ENCODE measurements at regions not wholly inside any gene's neighbourhood (a gene's known extent, or its start where the extent isn't known, plus 50 kb on each side); places are given as distances from the start of the nearest gene placed in this dataset.

DNA sequence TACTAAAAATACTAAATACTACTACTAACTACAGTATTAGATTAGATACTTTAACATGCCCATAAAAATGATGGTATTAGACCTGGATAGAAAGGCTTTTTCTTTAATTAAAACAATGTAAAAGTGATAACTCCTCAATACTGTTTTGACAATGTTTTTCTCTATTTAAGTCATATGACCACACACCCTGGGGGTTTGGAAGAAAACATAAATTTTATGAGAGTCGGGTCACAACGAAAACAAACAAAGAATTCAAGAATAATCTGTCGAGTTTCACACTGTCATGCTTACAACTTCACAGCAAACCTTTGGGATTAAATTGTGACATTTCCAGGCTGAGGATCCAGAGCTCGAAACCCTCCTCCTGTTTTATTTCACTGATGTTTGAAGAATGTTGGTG, 107.4 kb upstream of the SOX4 start:
- H3K4me3 Mint-ChIP-seq, result no peak overlapping the region
- no peak for DNase-seq (ENCODE audit: low spot score in 2 of 2)
- H3K36me3 Mint-ChIP-seq, result no peaks in the 10 kb centered on the region
- ATAC-seq, result no peak
- H3K9me3 Mint-ChIP-seq, result no peaks in the 10 kb centered on the region
- H3K27ac Mint-ChIP-seq, result no peak overlapping the region
- no peaks in the 10 kb centered on the region for H3K4me1 Mint-ChIP-seq

DNA sequence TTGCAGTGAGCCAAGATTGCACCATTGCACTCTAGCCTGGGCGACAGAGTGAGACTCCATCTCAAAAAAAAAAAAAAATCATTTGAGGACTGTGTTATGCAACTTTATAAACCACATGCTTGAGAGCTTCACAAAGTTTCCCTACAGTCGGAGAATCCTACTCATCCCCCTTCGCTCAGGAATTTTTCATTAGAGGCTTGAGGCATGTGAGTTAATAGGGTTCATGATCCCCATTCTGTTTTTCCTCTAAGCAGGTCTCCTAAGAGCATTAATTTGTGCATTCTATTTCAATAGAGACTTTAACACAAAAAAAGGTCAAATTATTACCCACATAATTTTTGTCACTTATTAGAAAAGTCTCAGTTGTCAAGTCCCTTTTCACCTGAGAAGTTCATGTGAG, 103.7 kb upstream of the SOX4 start:
- Mint-ChIP-seq H3K9me3 (no peaks in the 10 kb centered on the region), H3K4me1 (no peaks in the 10 kb centered on the region), H3K4me3 (no peak overlapping the region), H3K36me3 (no peaks in the 10 kb centered on the region), H3K27ac (no peak overlapping the region)
- ATAC-seq (no peak), DNase-seq (ENCODE audit: low spot score in 2 of 2) (no peak)

DNA sequence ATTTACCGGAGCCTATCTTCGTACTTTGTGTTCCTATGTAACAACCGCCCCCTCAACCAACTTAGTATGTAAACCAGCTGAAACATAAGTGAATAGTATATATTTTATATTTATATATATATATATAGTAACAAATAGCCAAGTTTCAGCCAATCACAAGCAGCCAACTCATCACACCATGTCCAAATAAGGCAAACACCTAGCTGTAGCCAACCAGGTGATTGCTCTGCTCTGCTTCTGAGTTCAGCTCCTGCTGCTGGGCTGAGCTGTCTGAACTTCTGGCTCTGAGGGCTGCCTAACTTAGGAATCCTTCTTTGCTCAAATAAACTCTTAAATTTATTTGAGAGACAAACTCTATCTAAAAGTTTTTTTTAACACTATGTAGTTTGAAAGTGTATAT, 101.6 kb upstream of the SOX4 start:
- Mint-ChIP-seq H3K27ac (no peak overlapping the region), H3K9me3 (no peaks in the 10 kb centered on the region), H3K4me1 (no peaks in the 10 kb centered on the region), H3K36me3 (no peaks in the 10 kb centered on the region), H3K4me3 (no peak overlapping the region)
- DNase-seq (ENCODE audit: low spot score in 2 of 2) (no peak), ATAC-seq (no peak)

DNA sequence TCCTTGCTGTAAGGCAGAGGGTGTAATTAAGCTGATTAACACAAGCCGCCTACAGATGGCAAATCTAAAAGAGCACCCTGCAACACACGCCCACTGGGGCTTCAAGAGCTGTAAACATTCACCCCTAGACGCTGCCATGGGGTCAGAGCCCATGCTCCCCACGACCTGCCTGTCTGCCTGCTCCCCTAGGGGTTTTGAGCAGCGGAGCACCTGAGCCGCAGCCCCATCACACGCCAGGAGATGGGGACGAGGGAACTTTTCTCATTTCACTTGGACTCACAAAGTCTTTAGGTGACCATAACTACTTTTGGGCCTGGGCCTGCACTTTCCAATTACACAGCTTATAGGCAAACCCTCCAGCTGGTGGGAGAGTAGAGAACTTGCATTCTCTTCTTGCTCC, 99.0 kb upstream of the SOX4 start:
- Mint-ChIP-seq H3K27ac (no peak overlapping the region), H3K9me3 (no peaks in the 10 kb centered on the region), H3K4me1 (no peaks in the 10 kb centered on the region), H3K4me3 (no peak overlapping the region), H3K36me3 (no peaks in the 10 kb centered on the region)
- ATAC-seq (no peak), DNase-seq (ENCODE audit: low spot score in 2 of 2) (no peak)

DNA sequence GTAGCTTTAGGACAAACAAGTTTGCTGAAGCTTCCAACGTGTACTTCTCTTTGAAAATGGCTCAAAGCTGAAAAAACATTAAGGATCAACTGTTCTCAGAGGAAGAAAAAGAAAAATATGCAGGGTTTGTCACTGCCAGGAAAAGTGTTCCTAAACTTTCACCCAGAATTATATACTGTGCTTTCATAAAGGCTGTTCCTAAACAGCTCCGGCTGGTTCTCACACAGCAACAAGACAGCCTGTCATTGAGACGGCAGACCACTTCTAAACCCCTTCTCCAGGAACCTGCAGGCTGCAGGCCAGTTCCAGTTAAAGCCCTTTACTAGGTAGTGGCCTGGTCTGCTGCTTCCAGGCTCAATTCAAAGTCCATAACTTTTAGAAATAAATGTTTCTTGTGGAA, 97.4 kb upstream of the SOX4 start:
- Mint-ChIP-seq H3K36me3 (no peaks in the 10 kb centered on the region), H3K4me3 (no peak overlapping the region), H3K27ac (no peak overlapping the region), H3K4me1 (no peaks in the 10 kb centered on the region), H3K9me3 (no peaks in the 10 kb centered on the region)
- ATAC-seq, result no peak
- DNase-seq (ENCODE audit: low spot score in 2 of 2), result no peak

DNA sequence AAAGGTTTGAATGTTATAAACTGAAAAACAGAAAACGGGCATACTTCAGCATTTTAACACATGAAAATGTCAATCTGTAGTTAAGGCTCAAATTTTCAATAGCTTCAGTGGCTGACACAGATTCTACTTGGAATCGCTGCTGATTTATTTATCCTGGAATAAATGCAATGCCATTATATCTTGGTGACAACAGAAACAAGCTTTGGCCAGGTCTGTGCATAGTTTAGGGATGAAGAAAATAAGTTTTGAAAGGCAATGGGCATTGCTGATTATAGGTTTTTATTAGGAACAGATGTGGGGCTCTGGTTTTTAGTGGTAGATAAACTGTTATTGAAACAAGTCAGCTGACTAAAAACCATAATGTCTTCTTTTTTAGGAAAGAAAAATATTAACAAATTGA, 96.8 kb upstream of the SOX4 start:
- ATAC-seq (no peak), DNase-seq (ENCODE audit: low spot score in 2 of 2) (no peak)
- no peak overlapping the region for H3K4me3 Mint-ChIP-seq
- no peaks in the 10 kb centered on the region for H3K4me1 Mint-ChIP-seq
- no peaks in the 10 kb centered on the region for H3K36me3 Mint-ChIP-seq
- H3K27ac Mint-ChIP-seq, result no peak overlapping the region
- H3K9me3 Mint-ChIP-seq, result no peaks in the 10 kb centered on the region

DNA sequence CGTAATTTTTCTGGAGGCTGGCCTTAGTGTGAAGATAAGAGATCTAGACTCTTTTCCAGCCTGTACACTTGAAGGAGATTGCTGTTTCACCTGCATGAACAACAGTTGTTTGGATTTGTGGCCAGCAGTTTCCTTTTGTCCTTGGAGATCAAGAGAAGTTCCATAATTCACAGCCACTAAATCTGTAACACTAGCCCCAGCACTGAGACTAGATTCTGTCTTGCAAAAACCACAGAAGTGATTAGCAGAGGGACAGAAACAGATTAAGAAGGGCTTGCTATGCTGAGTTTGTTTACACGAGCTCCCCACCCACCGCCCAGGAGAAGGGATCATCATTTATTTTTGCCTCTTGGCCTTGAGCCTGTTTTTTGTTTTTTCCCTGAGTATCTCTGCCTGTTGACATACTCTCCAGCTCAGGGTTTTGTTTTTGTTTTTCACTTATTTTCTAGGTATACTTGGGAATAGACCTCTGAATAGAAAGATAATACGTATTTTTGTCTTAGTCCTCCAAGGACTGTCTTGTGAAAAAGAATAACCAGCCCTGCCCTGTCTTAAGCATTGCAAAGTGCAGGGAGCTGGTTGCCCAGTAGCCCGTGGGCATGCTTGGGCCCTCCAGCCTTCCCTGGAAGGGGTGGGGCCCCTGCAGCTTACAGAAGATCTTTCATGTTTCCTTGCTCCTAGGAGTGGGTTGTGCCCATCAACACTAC, 93.1 kb upstream of the SOX4 start:
- Mint-ChIP-seq H3K4me1 (no peaks in the 10 kb centered on the region), H3K9me3 (no peaks in the 10 kb centered on the region), H3K4me3 (no peak overlapping the region), H3K36me3 (no peaks in the 10 kb centered on the region), H3K27ac (no peak overlapping the region)
- ATAC-seq (peak; percentile 26), DNase-seq (ENCODE audit: low spot score in 2 of 2) (no peak)

DNA sequence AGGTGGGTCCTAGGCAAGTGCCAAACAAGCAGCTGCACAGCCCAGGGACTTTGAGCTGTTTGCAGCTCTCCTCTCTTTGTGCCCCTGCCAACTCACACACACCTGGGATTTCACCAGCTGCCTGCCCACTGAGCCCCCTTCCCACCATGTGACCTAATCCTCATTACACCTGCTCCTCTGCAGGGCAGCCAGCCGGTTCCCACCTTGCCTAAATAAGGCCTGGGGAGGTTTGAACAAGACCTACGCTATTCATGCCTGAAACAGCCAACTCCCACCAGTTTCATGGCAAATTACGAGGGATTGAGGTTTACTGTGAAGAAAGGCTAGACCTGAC, 92.6 kb upstream of the SOX4 start:
- ATAC-seq, result no peak
- no peaks in the 10 kb centered on the region for H3K4me1 Mint-ChIP-seq

DNA sequence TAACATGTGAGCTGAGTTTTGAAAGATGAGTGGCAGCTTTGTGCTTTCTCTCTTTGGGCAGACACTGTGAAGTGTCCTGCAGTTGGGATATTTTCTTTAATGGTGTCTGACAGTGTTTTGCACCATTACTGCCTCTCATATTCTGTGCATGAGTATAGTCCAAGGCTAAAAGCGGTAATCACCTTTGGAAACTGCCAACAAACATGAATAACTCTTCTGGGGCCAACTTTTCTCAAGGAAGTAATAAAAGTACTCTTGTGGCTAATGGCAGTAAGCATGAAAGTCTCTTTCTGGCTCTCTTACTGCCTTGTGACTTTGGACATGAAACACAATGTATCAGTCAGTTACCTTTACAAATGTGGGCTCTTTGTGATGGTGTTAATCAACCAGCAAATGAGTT, 91.7 kb upstream of the SOX4 start:
- no peaks in the 10 kb centered on the region for H3K36me3 Mint-ChIP-seq
- H3K4me1 Mint-ChIP-seq, result no peaks in the 10 kb centered on the region
- no peaks in the 10 kb centered on the region for H3K9me3 Mint-ChIP-seq
- no peak for ATAC-seq
- H3K27ac Mint-ChIP-seq, result no peak overlapping the region
- no peak for DNase-seq (ENCODE audit: low spot score in 2 of 2)
- H3K4me3 Mint-ChIP-seq, result no peak overlapping the region

More for the DNA sequence above, 92.6 kb upstream of the SOX4 start:
- Mint-ChIP-seq H3K36me3 (no peaks in the 10 kb centered on the region), H3K27ac (no peak overlapping the region), H3K9me3 (no peaks in the 10 kb centered on the region), H3K4me3 (no peak overlapping the region)
- no peak for DNase-seq (ENCODE audit: low spot score in 2 of 2)

DNA sequence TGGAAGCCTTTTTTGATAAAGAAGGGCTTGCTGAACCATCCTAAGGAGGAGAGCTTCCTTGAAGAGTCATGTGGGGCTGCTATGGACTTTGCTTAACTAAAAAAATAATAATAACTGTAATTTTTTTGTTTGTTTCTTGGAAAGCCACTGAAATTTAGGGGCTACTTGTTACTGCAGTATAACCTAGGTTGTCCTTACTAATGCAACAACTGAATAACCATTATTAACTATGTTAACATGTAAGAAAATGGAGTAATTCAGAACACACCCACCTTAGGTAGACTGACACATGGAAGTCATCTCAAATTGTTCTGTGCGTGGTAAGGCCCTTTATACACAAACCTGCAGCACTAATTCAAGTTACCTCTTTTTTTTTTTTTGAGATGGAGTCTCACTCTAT, 90.9 kb upstream of the SOX4 start:
- no peak overlapping the region for H3K4me3 Mint-ChIP-seq
- no peaks in the 10 kb centered on the region for H3K9me3 Mint-ChIP-seq
- H3K36me3 Mint-ChIP-seq, result no peaks in the 10 kb centered on the region
- no peaks in the 10 kb centered on the region for H3K4me1 Mint-ChIP-seq
- H3K27ac Mint-ChIP-seq, result no peak overlapping the region
- DNase-seq (ENCODE audit: low spot score in 2 of 2) (no peak), ATAC-seq (no peak)

DNA sequence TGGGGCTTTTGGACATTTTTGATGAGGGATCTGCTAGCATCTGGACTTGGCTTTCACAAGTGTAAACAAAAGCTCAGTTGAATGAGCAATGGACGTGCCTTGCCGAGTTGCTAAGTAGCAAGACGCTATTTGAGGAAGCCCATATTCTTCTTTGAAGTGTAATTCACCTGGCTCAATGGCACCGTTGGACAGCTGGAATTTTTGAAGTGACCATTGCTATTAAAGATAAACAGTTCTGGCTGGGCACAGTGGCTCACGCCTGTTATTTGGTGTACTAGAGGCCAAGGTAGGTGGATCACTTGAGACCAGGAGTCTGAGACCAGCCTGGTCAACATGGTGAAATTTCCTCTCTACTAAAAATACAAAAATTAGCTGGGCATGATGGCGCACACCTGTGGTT, 88.8 kb upstream of the SOX4 start:
- no peaks in the 10 kb centered on the region for H3K4me1 Mint-ChIP-seq
- H3K9me3 Mint-ChIP-seq, result no peaks in the 10 kb centered on the region
- no peak overlapping the region for H3K4me3 Mint-ChIP-seq
- DNase-seq (ENCODE audit: low spot score in 2 of 2) (no peak), ATAC-seq (no peak)
- no peak overlapping the region for H3K27ac Mint-ChIP-seq
- H3K36me3 Mint-ChIP-seq, result no peaks in the 10 kb centered on the region

DNA sequence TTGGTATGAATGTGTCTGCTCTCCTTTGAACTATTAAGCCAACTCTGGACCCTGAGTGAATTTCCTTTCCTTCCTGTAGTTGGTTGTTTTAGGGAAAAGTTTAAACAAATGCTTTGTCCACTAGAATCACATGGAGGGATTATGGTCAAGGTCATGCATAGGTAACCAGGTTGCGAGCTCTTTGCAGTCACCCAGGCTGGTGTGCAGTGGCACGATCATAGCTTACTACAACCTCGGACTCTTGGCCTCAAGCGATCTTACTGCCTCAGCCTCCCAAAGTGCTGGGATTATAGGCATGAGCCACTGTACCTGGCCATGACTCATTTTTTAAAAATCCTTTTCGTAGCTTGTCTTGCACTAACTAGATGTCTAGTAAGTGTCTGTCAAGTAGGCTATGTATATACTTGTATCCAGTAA, 88.0 kb upstream of the SOX4 start:
- Mint-ChIP-seq H3K4me3 (no peak overlapping the region), H3K36me3 (no peaks in the 10 kb centered on the region), H3K9me3 (no peaks in the 10 kb centered on the region), H3K4me1 (no peaks in the 10 kb centered on the region), H3K27ac (no peak overlapping the region)
- DNase-seq (ENCODE audit: low spot score in 2 of 2), result no peak
- ATAC-seq, result no peak

DNA sequence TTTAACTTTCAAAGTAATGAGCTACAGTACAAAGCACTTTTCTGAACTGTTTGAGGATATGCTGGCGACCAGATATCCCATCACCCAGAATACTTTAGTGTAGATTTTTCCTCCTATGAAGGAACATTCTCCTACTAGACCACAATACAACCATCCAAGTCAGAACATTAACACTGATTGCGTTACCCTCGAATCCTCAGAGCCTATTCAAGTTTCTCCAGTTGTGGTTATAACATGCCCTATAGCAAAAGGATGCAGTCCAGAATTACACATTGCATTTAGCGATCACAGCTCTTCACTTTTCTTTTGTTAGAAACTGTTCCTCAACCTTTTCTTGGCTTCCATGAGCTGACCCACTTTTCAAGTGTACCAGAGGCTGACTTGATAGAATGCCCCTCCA, 87.4 kb upstream of the SOX4 start:
- no peak for ATAC-seq
- no peaks in the 10 kb centered on the region for H3K9me3 Mint-ChIP-seq
- no peak for DNase-seq (ENCODE audit: low spot score in 2 of 2)
- no peaks in the 10 kb centered on the region for H3K4me1 Mint-ChIP-seq
- H3K4me3 Mint-ChIP-seq, result no peak overlapping the region
- H3K36me3 Mint-ChIP-seq, result no peaks in the 10 kb centered on the region
- no peak overlapping the region for H3K27ac Mint-ChIP-seq

DNA sequence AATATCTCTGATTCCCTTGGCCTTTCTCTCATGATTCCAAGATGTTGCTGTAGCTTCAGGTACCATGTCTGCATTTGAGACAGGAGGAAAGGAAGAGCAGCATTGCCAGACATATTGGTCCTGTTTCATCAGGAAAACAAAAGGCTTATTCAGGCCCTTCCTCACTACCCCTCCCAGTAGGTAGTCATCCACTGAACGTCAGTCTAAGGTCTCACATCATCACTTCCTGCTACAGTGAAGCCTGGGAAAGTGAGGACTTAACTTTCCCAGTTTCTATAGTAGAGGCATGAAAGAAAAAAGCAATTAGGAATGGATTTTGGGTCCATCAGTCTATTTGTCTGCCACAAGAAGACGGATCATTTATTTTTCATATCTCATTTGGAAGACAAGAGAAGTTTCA, 85.7 kb upstream of the SOX4 start:
- Mint-ChIP-seq H3K4me1 (no peaks in the 10 kb centered on the region), H3K27ac (no peak overlapping the region), H3K36me3 (no peaks in the 10 kb centered on the region), H3K4me3 (no peak overlapping the region), H3K9me3 (no peaks in the 10 kb centered on the region)
- ATAC-seq, result no peak
- no peak for DNase-seq (ENCODE audit: low spot score in 2 of 2)

DNA sequence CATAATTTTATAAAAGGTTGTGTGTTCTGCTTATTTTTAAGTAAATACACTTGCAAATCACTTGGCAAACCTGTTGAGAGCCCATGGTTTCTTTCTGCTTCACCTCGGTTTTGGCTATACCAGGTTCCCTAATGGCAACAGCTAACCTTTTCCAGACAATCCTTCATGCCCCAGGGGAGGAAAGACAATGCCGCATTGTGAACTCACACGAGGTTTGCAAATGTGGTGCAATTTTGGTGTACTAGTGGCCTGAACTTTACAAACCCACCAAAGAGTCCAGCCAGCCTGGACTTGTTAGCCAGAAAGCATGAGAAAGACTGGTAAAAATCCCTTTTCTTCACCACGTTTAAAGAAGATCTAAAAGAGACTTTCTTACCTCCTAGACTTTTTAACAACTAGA, 84.8 kb upstream of the SOX4 start:
- no peak for DNase-seq (ENCODE audit: low spot score in 2 of 2)
- ATAC-seq, result no peak
- Mint-ChIP-seq H3K4me3 (no peak overlapping the region), H3K36me3 (no peaks in the 10 kb centered on the region), H3K9me3 (no peaks in the 10 kb centered on the region), H3K4me1 (no peaks in the 10 kb centered on the region), H3K27ac (no peak overlapping the region)

DNA sequence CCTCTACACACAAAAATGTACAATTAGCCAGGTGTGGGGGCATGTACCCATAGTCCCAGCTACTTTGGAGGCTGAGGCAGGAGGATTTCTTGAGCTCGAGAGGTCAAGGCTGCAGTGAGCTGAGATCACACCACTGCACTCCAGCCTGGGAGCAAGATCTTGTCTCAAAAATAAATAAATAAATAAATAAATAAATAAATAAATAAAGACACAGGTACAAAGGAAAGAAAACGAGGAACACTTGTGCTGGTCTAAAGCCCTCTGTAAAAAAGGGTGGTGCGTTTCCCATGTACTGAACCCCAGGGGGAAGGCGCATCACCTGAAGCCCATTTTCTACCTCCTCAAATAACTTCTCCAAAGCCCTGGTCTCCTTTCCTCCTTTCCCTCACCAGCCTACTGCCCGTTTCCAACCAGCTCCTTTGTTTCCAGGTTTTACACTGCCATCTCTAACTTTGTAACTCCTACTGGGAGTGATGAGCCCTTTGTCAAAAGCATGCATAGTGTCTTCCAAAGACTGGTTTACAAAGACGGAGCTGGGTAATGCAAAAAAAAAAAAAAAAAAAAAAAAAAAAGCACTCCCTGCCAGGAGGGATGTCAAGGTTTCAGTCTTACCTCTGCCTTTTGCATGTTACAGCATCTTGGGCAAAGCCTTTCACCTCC, 81.5 kb upstream of the SOX4 start:
- DNase-seq (ENCODE audit: low spot score in 2 of 2) (no peak), ATAC-seq (no peak)
- no peak overlapping the region for H3K4me3 Mint-ChIP-seq
- H3K9me3 Mint-ChIP-seq, result no peaks in the 10 kb centered on the region
- H3K4me1 Mint-ChIP-seq, result no peaks in the 10 kb centered on the region
- no peak overlapping the region for H3K27ac Mint-ChIP-seq
- no peaks in the 10 kb centered on the region for H3K36me3 Mint-ChIP-seq

DNA sequence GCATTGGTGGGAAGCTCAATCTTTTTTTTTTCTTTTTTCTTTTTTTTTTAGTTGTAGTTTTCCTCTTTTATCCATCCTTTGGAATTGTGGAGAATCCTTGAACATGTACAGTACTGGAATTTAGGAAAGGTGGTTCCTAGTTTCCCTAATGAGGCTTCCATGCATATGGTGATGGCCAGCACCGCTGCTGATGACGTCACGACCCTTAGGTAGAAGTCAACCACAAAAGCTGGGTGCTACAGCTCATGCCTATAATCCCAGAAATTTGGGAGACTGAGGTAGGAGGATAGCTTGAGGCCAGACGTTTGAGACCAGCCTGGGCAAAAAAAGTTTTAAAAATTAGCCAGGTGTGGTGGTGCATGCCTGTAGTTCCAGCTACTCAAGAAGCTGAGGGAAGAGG, 79.3 kb upstream of the SOX4 start:
- Mint-ChIP-seq H3K4me3 (no peak overlapping the region), H3K36me3 (no peaks in the 10 kb centered on the region), H3K4me1 (no peaks in the 10 kb centered on the region), H3K27ac (no peak overlapping the region), H3K9me3 (no peaks in the 10 kb centered on the region)
- DNase-seq (ENCODE audit: low spot score in 2 of 2), result no peak
- no peak for ATAC-seq
